Loucy (cell line): ENCODE measurements at regions not wholly inside any gene's neighbourhood (a gene's known extent, or its start where the extent isn't known, plus 50 kb on each side); places are given as distances from the start of the nearest gene placed in this dataset.
"Not testable (repeated sequence)": the region's sequence is repeated elsewhere in the genome, so short reads cannot be mapped to it uniquely, and the experiment has no call there.

Experiments
- CTCF ChIP-seq: fragments of 200-600 bp; sonication (generic); conservative IDR thresholded peaks from 2 replicates; pipeline ENCODE4 v1.5.1; 2014; ENCODE audit warnings: mild to moderate bottlenecking, antibody characterized with exemption, low read length
- EZH2phosphoT487 ChIP-seq: fragments of 200-600 bp; IDR thresholded peaks from 2 replicates; pipeline ENCODE4 v1.6.1; 2018; ENCODE audit warnings: antibody characterized with exemption, mild to moderate bottlenecking, moderate library complexity, borderline replicate concordance

GRCh38 chr1:144539191-144539960, 53.3 kb upstream of the PPIAL4F start:
- TF ChIP-seq CTCF, EZH2phosphoT487: not testable (repeated sequence)
